HG02943 (cell line): ENCODE measurements at regions not wholly inside any gene's neighbourhood (a gene's known extent, or its start where the extent isn't known, plus 50 kb on each side); places are given as distances from the start of the nearest gene placed in this dataset.

ENCODE experiments used
- ATAC-seq: cut with Tn5 transposase; IDR thresholded peaks from one replicate; pipeline ENCODE4 v1.9.1; 2021; ENCODE audit warnings: mild to moderate bottlenecking, low read depth, moderate library complexity; ENCODE audit not compliant: unreplicated experiment

GRCh38 chr6:106804346-106805335 lies 169.9 kb downstream of the CD24 start:
- ATAC-seq: no peak

- no peak for ATAC-seq
Observed at GRCh38 chr6:106803188-106803587, 171.3 kb downstream of the CD24 start.

- ATAC-seq: no peak
Observed at GRCh38 chr6:106802139-106802538, 172.4 kb downstream of the CD24 start.

GRCh38 chr6:106801256-106801655 lies 171.9 kb downstream of the QRSL1 start:
- ATAC-seq: no peak

GRCh38 chr6:106800379-106800778 lies 171.0 kb downstream of the QRSL1 start:
- no peak for ATAC-seq

GRCh38 chr6:106799031-106799894 lies 169.9 kb downstream of the QRSL1 start:
- ATAC-seq: peak; percentile 95

GRCh38 chr6:106797186-106797585 lies 167.8 kb downstream of the QRSL1 start:
- no peak for ATAC-seq

- ATAC-seq: no peak
Observed at GRCh38 chr6:106796781-106797180, 167.4 kb downstream of the QRSL1 start.

GRCh38 chr6:106794129-106794528 lies 164.8 kb downstream of the QRSL1 start:
- ATAC-seq: no peak

- no peak for ATAC-seq
Observed at GRCh38 chr6:106792536-106793236, 163.3 kb downstream of the QRSL1 start.

GRCh38 chr6:106790935-106791334 lies 161.6 kb downstream of the QRSL1 start:
- no peak for ATAC-seq

- ATAC-seq: no peak
Observed at GRCh38 chr6:106790149-106790770, 160.9 kb downstream of the QRSL1 start.

GRCh38 chr6:106789428-106790148 lies 160.2 kb downstream of the QRSL1 start:
- ATAC-seq: no peak

- ATAC-seq: no peak
Observed at GRCh38 chr6:106788761-106789160, 159.4 kb downstream of the QRSL1 start.

- ATAC-seq: no peak
Observed at GRCh38 chr6:106787327-106788196, 158.2 kb downstream of the QRSL1 start.

- no peak for ATAC-seq
Observed at GRCh38 chr6:106785298-106785697, 155.9 kb downstream of the QRSL1 start.

GRCh38 chr6:106783640-106784566 lies 154.5 kb downstream of the QRSL1 start:
- no peak for ATAC-seq
